C4-2B (cell line): ENCODE measurements at regions not wholly inside any gene's neighbourhood (a gene's known extent, or its start where the extent isn't known, plus 50 kb on each side); places are given as distances from the start of the nearest gene placed in this dataset.

Source experiments
- ZFX ChIP-seq: fragments of 450-650 bp; IDR thresholded peaks from 2 replicates; pipeline ENCODE4 v1.6.1; 2017
- TF ChIP-seq, protein P1 (sequence below): fragments of 450-650 bp; conservative IDR thresholded peaks from 2 replicates; pipeline ENCODE4 v1.5.1; 2017; ENCODE audit warnings: mild to moderate bottlenecking

DNA sequence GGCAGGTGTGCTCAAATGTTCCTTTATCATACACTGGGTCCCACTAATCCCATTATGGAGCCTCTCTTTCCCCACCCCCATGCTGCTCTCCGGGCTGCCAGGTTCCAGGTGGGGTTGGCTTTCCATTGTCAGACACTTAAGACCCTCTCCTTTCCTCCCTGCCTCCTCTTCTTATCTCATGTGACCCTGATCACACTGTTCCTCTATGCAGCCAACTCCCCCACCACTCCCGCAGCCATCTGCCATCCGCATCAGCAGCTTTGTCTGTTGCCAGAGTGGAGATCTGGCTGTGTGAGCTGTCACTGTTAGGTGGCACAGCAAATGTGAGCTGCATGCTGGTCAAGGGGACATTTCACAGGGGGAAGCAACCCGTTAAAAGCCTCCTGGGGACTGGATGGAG is 391.4 kb downstream of the TNS3 start:
- TF ChIP-seq, protein P1, sequence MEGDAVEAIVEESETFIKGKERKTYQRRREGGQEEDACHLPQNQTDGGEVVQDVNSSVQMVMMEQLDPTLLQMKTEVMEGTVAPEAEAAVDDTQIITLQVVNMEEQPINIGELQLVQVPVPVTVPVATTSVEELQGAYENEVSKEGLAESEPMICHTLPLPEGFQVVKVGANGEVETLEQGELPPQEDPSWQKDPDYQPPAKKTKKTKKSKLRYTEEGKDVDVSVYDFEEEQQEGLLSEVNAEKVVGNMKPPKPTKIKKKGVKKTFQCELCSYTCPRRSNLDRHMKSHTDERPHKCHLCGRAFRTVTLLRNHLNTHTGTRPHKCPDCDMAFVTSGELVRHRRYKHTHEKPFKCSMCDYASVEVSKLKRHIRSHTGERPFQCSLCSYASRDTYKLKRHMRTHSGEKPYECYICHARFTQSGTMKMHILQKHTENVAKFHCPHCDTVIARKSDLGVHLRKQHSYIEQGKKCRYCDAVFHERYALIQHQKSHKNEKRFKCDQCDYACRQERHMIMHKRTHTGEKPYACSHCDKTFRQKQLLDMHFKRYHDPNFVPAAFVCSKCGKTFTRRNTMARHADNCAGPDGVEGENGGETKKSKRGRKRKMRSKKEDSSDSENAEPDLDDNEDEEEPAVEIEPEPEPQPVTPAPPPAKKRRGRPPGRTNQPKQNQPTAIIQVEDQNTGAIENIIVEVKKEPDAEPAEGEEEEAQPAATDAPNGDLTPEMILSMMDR = no peak
- no peak for TF ChIP-seq ZFX
